ENCODE measurements at regions not wholly inside any gene's neighbourhood (a gene's known extent, or its start where the extent isn't known, plus 50 kb on each side); places are given as distances from the start of the nearest gene placed in this dataset.
"Not testable (repeated sequence)": the region's sequence is repeated elsewhere in the genome, so short reads cannot be mapped to it uniquely, and the experiment has no call there.

DNA sequence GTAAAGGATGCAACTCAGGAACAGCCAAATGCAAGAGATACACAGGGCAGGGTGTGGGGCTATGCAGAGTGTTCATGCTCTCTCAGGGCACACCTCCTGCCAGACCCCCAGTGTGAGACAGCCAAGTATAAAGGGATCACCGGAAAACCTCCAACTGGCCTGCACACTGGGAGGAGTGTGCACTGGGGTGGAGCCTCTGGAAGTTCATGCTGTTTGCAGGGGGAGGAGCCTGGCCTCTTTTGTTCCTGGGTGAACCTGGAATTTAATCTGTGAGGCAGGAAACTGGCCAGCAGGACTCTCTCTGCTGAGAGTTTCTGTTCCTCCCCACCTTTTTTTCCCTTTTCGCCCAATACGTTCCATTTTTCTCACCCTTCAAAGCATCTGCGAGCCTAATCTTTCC is 204.1 kb downstream of the WNT5A start:
- Histone ChIP-seq H3K4me1 (ENCODE audit: control insufficient read depth in 2 of 2, insufficient read depth in 2 of 2, low read length in 2 of 2) (no peaks in the 10 kb centered on the region), H3K4me3 (ENCODE audit: low read length in 2 of 2) (no peak overlapping the region), H3K27me3 (ENCODE audit: control insufficient read depth in 2 of 2, insufficient read depth in 2 of 2, low read length in 2 of 2) (no peaks in the 10 kb centered on the region), H3K9me3 (ENCODE audit: control insufficient read depth in 2 of 2, low read length in 2 of 2) (no peaks in the 10 kb centered on the region), H3K36me3 (ENCODE audit: control insufficient read depth in 2 of 2, insufficient read depth in 2 of 2, low read length in 2 of 2) (no peaks in the 10 kb centered on the region), H3K27ac (ENCODE audit: low read depth in 2 of 2, low read length in 2 of 2) (no peak overlapping the region), H3K9ac (ENCODE audit: low read depth in 1 of 2, low read length in 2 of 2) (no peak overlapping the region)

DNA sequence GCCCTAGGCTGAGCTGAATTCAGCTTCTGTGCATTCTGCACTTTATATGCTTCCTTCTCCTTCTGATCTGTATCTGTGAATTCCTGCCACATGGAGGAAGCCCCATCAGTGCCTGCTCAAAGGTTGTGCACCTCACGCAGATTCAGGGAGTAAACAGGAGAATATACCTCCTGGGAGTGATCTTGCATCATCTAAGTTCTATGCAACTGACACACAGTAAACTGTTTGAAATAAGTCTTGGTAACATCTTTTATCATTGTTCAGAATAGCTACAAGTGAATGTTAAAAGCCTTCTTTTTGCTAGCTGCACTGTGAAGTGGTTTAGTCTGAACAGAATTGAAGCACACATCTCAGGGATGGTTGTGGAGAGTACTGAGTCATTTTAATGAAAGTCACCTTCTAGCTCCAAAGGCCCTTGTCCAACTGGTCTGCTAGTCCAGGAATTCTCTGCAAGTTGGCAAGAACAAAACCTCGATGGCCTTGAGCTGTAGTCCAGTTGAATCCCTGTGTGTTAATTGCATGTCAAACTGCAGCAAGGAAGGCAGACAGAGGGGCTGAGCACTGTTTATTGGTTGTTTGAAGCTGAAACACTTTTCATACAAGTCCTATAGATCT is 215.0 kb downstream of the WNT5A start:
- Histone ChIP-seq H3K36me3 (ENCODE audit: control insufficient read depth in 2 of 2, insufficient read depth in 2 of 2, low read length in 2 of 2) (no peaks in the 10 kb centered on the region), H3K9ac (ENCODE audit: low read depth in 1 of 2, low read length in 2 of 2) (no peak overlapping the region), H3K9me3 (ENCODE audit: control insufficient read depth in 2 of 2, low read length in 2 of 2) (no peaks in the 10 kb centered on the region), H3K27me3 (ENCODE audit: control insufficient read depth in 2 of 2, insufficient read depth in 2 of 2, low read length in 2 of 2) (no peaks in the 10 kb centered on the region), H3K4me1 (ENCODE audit: control insufficient read depth in 2 of 2, insufficient read depth in 2 of 2, low read length in 2 of 2) (no peaks in the 10 kb centered on the region), H3K27ac (ENCODE audit: low read depth in 2 of 2, low read length in 2 of 2) (no peak overlapping the region), H3K4me3 (ENCODE audit: low read length in 2 of 2) (no peak overlapping the region)

DNA sequence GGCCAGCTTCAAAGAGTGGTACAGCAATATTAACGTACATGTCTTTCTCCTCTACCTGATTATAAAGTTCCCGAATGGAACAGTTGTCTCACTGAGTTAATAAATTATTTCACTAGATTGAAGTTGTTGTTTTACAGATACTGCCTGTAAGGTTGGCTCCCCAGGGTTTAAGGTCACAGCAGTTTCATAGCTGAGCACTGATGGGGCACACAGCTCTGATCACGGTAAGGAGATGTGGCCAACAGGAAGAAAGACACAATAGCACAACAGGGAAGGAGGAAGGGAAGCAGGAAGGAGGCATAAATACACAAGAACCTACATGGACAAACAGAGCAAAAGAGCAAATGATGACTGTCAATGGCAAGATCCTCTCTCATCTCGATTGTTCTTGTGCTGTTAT is 215.6 kb downstream of the WNT5A start:
- no peak overlapping the region for H3K9ac ChIP-seq (ENCODE audit: low read depth in 1 of 2, low read length in 2 of 2)
- no peaks in the 10 kb centered on the region for H3K36me3 ChIP-seq (ENCODE audit: control insufficient read depth in 2 of 2, insufficient read depth in 2 of 2, low read length in 2 of 2)
- H3K27ac ChIP-seq (ENCODE audit: low read depth in 2 of 2, low read length in 2 of 2), result no peak overlapping the region
- no peaks in the 10 kb centered on the region for H3K4me1 ChIP-seq (ENCODE audit: control insufficient read depth in 2 of 2, insufficient read depth in 2 of 2, low read length in 2 of 2)
- no peaks in the 10 kb centered on the region for H3K27me3 ChIP-seq (ENCODE audit: control insufficient read depth in 2 of 2, insufficient read depth in 2 of 2, low read length in 2 of 2)
- H3K4me3 ChIP-seq (ENCODE audit: low read length in 2 of 2), result no peak overlapping the region
- H3K9me3 ChIP-seq (ENCODE audit: control insufficient read depth in 2 of 2, low read length in 2 of 2), result no peaks in the 10 kb centered on the region

DNA sequence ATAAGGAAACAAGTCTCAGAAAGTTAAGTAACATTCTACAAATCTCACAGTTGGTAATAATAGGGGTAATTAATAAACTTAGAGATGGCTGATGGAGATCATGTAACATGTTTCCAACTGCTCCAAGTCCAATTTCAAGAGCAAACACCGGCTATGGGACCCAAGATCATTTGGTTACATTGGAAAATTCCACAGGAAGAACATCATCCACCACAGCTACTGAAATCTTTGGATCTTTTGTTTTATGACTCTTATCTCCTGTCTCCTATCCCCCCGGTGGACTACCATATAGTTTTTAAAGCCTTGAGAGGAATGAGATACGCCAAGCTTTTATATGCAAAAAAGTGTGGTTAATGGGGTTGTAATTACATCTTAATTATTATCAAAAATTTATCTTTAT is 216.1 kb downstream of the WNT5A start:
- Histone ChIP-seq H3K9me3 (ENCODE audit: control insufficient read depth in 2 of 2, low read length in 2 of 2) (no peaks in the 10 kb centered on the region), H3K4me1 (ENCODE audit: control insufficient read depth in 2 of 2, insufficient read depth in 2 of 2, low read length in 2 of 2) (no peaks in the 10 kb centered on the region), H3K27me3 (ENCODE audit: control insufficient read depth in 2 of 2, insufficient read depth in 2 of 2, low read length in 2 of 2) (no peaks in the 10 kb centered on the region), H3K27ac (ENCODE audit: low read depth in 2 of 2, low read length in 2 of 2) (no peak overlapping the region), H3K36me3 (ENCODE audit: control insufficient read depth in 2 of 2, insufficient read depth in 2 of 2, low read length in 2 of 2) (no peaks in the 10 kb centered on the region), H3K9ac (ENCODE audit: low read depth in 1 of 2, low read length in 2 of 2) (no peak overlapping the region), H3K4me3 (ENCODE audit: low read length in 2 of 2) (no peak overlapping the region)

DNA sequence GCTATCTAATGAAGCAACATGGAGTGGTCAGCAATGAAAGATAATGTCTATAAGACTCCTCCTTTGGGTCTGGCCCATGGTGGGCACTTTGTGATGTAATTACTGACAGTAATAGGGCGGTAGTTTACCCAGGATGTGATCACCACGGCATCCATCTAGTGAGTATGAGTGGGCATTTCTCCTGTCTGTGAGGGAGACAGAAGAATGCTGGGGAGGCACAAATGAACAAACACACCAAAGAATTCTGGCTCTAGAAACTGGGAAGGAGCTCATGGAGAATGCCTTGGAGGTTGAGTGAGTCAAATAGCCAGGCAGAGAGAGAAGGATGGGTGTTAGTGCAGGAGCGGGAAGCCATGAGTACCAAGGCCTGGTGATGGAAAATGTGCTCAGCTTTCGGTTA is 217.5 kb downstream of the WNT5A start:
- Histone ChIP-seq H3K36me3 (ENCODE audit: control insufficient read depth in 2 of 2, insufficient read depth in 2 of 2, low read length in 2 of 2) (no peaks in the 10 kb centered on the region), H3K9ac (ENCODE audit: low read depth in 1 of 2, low read length in 2 of 2) (no peak overlapping the region), H3K4me1 (ENCODE audit: control insufficient read depth in 2 of 2, insufficient read depth in 2 of 2, low read length in 2 of 2) (no peaks in the 10 kb centered on the region), H3K27ac (ENCODE audit: low read depth in 2 of 2, low read length in 2 of 2) (no peak overlapping the region), H3K9me3 (ENCODE audit: control insufficient read depth in 2 of 2, low read length in 2 of 2) (no peaks in the 10 kb centered on the region), H3K4me3 (ENCODE audit: low read length in 2 of 2) (no peak overlapping the region), H3K27me3 (ENCODE audit: control insufficient read depth in 2 of 2, insufficient read depth in 2 of 2, low read length in 2 of 2) (no peaks in the 10 kb centered on the region)

DNA sequence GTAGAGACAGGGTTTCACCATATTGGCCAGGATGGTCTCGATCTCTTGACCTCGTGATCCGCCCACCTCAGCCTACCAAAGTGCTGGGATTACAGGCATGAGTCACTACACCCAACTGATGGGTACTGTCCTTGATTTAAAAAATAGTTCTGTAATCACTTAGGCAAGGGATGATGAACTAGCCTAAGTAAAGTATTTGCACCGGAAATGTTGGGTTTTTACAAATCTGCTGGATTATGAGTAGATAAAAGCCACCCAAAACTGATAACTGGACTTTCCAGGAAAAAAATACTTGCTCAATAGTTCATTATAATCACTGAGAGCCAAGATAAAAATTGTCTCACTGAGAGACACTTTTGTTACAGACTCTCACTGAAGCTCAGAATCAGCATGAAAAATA is 218.0 kb downstream of the WNT5A start:
- Histone ChIP-seq H3K36me3 (ENCODE audit: control insufficient read depth in 2 of 2, insufficient read depth in 2 of 2, low read length in 2 of 2) (no peaks in the 10 kb centered on the region), H3K9me3 (ENCODE audit: control insufficient read depth in 2 of 2, low read length in 2 of 2) (peaks cover 0 to 2% of the 10 kb centered on the region in 2 donors), H3K27ac (ENCODE audit: low read depth in 2 of 2, low read length in 2 of 2) (no peak overlapping the region), H3K9ac (ENCODE audit: low read depth in 1 of 2, low read length in 2 of 2) (no peak overlapping the region), H3K4me1 (ENCODE audit: control insufficient read depth in 2 of 2, insufficient read depth in 2 of 2, low read length in 2 of 2) (no peaks in the 10 kb centered on the region), H3K27me3 (ENCODE audit: control insufficient read depth in 2 of 2, insufficient read depth in 2 of 2, low read length in 2 of 2) (no peaks in the 10 kb centered on the region), H3K4me3 (ENCODE audit: low read length in 2 of 2) (no peak overlapping the region)

DNA sequence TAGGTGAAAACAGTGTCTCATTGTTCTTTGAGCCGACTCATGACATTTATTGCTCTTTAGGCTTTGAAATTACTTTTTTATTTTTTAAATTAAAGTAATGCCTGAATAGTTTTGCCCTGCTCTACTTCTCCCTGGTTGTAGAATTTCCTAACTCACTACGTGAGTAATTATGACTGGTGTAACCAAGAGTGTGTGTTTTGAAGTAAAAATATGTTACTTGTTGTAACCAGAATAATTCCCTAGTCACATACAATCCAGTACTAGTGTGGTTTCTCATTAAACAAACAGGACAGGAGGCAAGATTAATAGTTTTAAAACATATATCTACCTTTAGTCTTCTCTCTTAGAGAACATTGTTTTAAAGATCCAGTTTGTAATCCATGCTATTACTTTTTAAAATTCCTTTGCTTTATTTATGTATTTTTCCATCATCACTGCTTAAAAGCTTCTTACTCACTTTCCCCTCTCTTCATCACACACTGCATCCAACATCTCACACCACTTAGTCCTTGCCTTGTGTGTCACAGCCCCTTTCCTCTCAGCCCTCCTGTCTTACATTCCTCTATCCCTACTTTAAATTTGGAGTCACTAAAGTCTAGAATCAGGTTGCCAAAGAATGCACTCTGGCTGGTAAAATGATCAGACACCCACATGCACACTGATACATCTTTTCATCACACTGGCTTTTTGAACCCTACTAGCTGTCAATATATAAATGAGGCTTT is 219.7 kb downstream of the WNT5A start:
- no peak overlapping the region for H3K9ac ChIP-seq (ENCODE audit: low read depth in 1 of 2, low read length in 2 of 2)
- H3K4me1 ChIP-seq (ENCODE audit: control insufficient read depth in 2 of 2, insufficient read depth in 2 of 2, low read length in 2 of 2), result no peaks in the 10 kb centered on the region
- H3K27me3 ChIP-seq (ENCODE audit: control insufficient read depth in 2 of 2, insufficient read depth in 2 of 2, low read length in 2 of 2), result no peaks in the 10 kb centered on the region
- H3K4me3 ChIP-seq (ENCODE audit: low read length in 2 of 2), result no peak overlapping the region
- no peaks in the 10 kb centered on the region for H3K36me3 ChIP-seq (ENCODE audit: control insufficient read depth in 2 of 2, insufficient read depth in 2 of 2, low read length in 2 of 2)
- H3K9me3 ChIP-seq (ENCODE audit: control insufficient read depth in 2 of 2, low read length in 2 of 2), result peaks cover 0 to 2% of the 10 kb centered on the region in 2 donors
- H3K27ac ChIP-seq (ENCODE audit: low read depth in 2 of 2, low read length in 2 of 2), result no peak overlapping the region

DNA sequence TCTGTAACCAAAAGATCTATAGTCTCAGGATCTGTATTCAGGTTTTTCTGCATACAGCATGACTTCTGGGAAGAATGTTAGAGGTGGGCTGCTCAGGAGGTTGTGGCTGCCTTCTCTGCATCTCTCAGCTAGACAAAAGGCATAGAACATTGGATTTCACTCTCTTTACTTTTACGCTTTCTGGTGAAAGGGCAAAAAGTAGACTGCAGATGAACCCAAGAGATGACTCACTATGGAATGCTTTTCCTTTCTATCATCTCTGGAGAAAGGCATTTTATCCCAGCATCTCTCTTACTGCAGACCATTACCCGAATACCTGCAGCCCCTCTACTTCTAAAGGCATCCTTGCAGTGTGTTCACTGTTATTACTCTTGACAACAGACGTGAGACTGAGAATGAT is 222.2 kb downstream of the WNT5A start:
- H3K36me3 ChIP-seq (ENCODE audit: control insufficient read depth in 2 of 2, insufficient read depth in 2 of 2, low read length in 2 of 2), result no peaks in the 10 kb centered on the region

DNA sequence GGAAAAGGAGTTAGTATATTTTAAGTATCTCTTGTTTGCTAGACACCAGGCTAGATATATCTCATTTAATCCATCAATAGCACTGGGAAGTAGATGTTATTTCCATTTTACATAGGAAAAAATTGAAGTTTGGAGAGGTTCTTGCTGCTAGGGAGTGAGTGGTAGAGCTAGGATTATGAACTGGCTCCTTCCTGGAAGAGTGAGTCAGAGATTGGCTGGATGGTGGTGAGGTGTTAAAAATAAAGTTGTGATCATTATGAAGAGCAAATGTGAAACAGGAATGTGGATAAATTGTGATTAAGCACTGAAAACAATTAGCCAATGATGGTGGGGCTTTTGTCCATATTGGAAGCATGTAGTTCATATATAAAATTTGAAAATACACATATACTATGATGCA is 234.2 kb downstream of the WNT5A start:
- H3K4me3 ChIP-seq (ENCODE audit: low read length in 2 of 2), result no peak overlapping the region
- H3K36me3 ChIP-seq (ENCODE audit: control insufficient read depth in 2 of 2, insufficient read depth in 2 of 2, low read length in 2 of 2), result no peaks in the 10 kb centered on the region
- no peak overlapping the region for H3K9ac ChIP-seq (ENCODE audit: low read depth in 1 of 2, low read length in 2 of 2)
- H3K9me3 ChIP-seq (ENCODE audit: control insufficient read depth in 2 of 2, low read length in 2 of 2), result no peaks in the 10 kb centered on the region
- H3K27ac ChIP-seq (ENCODE audit: low read depth in 2 of 2, low read length in 2 of 2), result no peak overlapping the region
- no peaks in the 10 kb centered on the region for H3K27me3 ChIP-seq (ENCODE audit: control insufficient read depth in 2 of 2, insufficient read depth in 2 of 2, low read length in 2 of 2)
- no peaks in the 10 kb centered on the region for H3K4me1 ChIP-seq (ENCODE audit: control insufficient read depth in 2 of 2, insufficient read depth in 2 of 2, low read length in 2 of 2)

More for the DNA sequence above, 222.2 kb downstream of the WNT5A start:
- Histone ChIP-seq H3K4me1 (ENCODE audit: control insufficient read depth in 2 of 2, insufficient read depth in 2 of 2, low read length in 2 of 2) (no peaks in the 10 kb centered on the region), H3K27ac (ENCODE audit: low read depth in 2 of 2, low read length in 2 of 2) (no peak overlapping the region), H3K4me3 (ENCODE audit: low read length in 2 of 2) (no peak overlapping the region), H3K9ac (ENCODE audit: low read depth in 1 of 2, low read length in 2 of 2) (no peak overlapping the region), H3K27me3 (ENCODE audit: control insufficient read depth in 2 of 2, insufficient read depth in 2 of 2, low read length in 2 of 2) (no peaks in the 10 kb centered on the region), H3K9me3 (ENCODE audit: control insufficient read depth in 2 of 2, low read length in 2 of 2) (peaks cover 0 to 2% of the 10 kb centered on the region in 2 donors)

DNA sequence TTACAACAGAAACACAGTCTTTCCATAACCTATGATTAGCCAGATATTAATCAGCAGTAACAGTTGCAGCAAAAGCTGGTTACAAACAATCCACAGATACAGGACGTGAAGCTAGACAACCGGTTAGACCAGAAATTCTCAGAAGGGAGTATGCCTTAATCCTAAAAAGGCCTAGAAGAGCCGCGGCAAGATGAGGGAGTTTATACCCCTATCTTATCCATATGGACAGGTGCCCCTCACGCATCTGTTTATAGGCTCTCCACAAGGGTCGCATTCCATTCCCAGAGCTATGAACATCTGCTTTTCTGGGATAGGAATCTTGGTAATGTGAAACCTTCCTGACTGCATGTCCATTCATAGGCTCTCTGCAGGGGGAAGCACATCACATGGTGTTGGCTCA is 237.9 kb downstream of the WNT5A start:
- not testable (repeated sequence) for H3K27me3 ChIP-seq (ENCODE audit: control insufficient read depth in 2 of 2, insufficient read depth in 2 of 2, low read length in 2 of 2); H3K4me3 ChIP-seq (ENCODE audit: low read length in 2 of 2); H3K27ac ChIP-seq (ENCODE audit: low read depth in 2 of 2, low read length in 2 of 2); H3K4me1 ChIP-seq (ENCODE audit: control insufficient read depth in 2 of 2, insufficient read depth in 2 of 2, low read length in 2 of 2); H3K9ac ChIP-seq (ENCODE audit: low read depth in 1 of 2, low read length in 2 of 2); H3K36me3 ChIP-seq (ENCODE audit: control insufficient read depth in 2 of 2, insufficient read depth in 2 of 2, low read length in 2 of 2); H3K9me3 ChIP-seq (ENCODE audit: control insufficient read depth in 2 of 2, low read length in 2 of 2)

All from mucosa of rectum (tissue), 2 donors.